ENCODE measurements at regions not wholly inside any gene's neighbourhood (a gene's known extent, or its start where the extent isn't known, plus 50 kb on each side); places are given as distances from the start of the nearest gene placed in this dataset.

- Mint-ChIP-seq H3K27me3 (ENCODE audit: unreplicated experiment) (peaks cover 7% of the 10 kb centered on the region), H3K27ac (ENCODE audit: unreplicated experiment) (no peak overlapping the region)
- DNase-seq (ENCODE audit: extremely low spot score, unreplicated experiment) = no peak
Measured at GRCh38 chr11:109940816-109941215, 152.4 kb upstream of the ZC3H12C start.

GRCh38 chr11:109945626-109946321 is 147.4 kb upstream of the ZC3H12C start:
- H3K9me3 Mint-ChIP-seq (ENCODE audit: unreplicated experiment) = no peaks in the 10 kb centered on the region
- no peak for DNase-seq (ENCODE audit: extremely low spot score, unreplicated experiment)
- H3K4me1 Mint-ChIP-seq (ENCODE audit: unreplicated experiment) = peaks cover 10% of the 10 kb centered on the region
- peaks cover 7% of the 10 kb centered on the region for H3K27me3 Mint-ChIP-seq (ENCODE audit: unreplicated experiment)
- TF ChIP-seq CTCF (IDR thresholded peaks at IDR 0.05) = no peak
- peak overlapping the region; percentile 66 for H3K4me3 Mint-ChIP-seq (ENCODE audit: unreplicated experiment)
- H3K36me3 Mint-ChIP-seq (ENCODE audit: unreplicated experiment) = no peaks in the 10 kb centered on the region
- no peak overlapping the region for H3K27ac Mint-ChIP-seq (ENCODE audit: unreplicated experiment)

More at GRCh38 chr11:109940816-109941215, 152.4 kb upstream of the ZC3H12C start:
- peaks cover under 1% of the 10 kb centered on the region for H3K4me1 Mint-ChIP-seq (ENCODE audit: unreplicated experiment)
- H3K4me3 Mint-ChIP-seq (ENCODE audit: unreplicated experiment) = no peak overlapping the region
- no peak for TF ChIP-seq CTCF (IDR thresholded peaks at IDR 0.05)
- H3K9me3 Mint-ChIP-seq (ENCODE audit: unreplicated experiment) = no peaks in the 10 kb centered on the region
- H3K36me3 Mint-ChIP-seq (ENCODE audit: unreplicated experiment) = no peaks in the 10 kb centered on the region

- peak; percentile 92 for DNase-seq (ENCODE audit: extremely low spot score, unreplicated experiment)
- Mint-ChIP-seq H3K4me3 (ENCODE audit: unreplicated experiment) (peak overlapping the region; percentile 66), H3K9me3 (ENCODE audit: unreplicated experiment) (no peaks in the 10 kb centered on the region), H3K36me3 (ENCODE audit: unreplicated experiment) (no peaks in the 10 kb centered on the region), H3K27me3 (ENCODE audit: unreplicated experiment) (peaks cover 7% of the 10 kb centered on the region), H3K4me1 (ENCODE audit: unreplicated experiment) (peaks cover 10% of the 10 kb centered on the region), H3K27ac (ENCODE audit: unreplicated experiment) (peak overlapping the region; percentile 91)
- peak; percentile 97 for TF ChIP-seq CTCF (IDR thresholded peaks at IDR 0.05)
Measured at GRCh38 chr11:109946322-109946846, 146.8 kb upstream of the ZC3H12C start.

- H3K4me3 Mint-ChIP-seq (ENCODE audit: unreplicated experiment) = no peak overlapping the region
- no peak for TF ChIP-seq CTCF (IDR thresholded peaks at IDR 0.05)
- H3K27me3 Mint-ChIP-seq (ENCODE audit: unreplicated experiment) = no peaks in the 10 kb centered on the region
- no peak for DNase-seq (ENCODE audit: extremely low spot score, unreplicated experiment)
- peaks cover 5% of the 10 kb centered on the region for H3K4me1 Mint-ChIP-seq (ENCODE audit: unreplicated experiment)
- H3K9me3 Mint-ChIP-seq (ENCODE audit: unreplicated experiment) = no peaks in the 10 kb centered on the region
- no peaks in the 10 kb centered on the region for H3K36me3 Mint-ChIP-seq (ENCODE audit: unreplicated experiment)
- no peak overlapping the region for H3K27ac Mint-ChIP-seq (ENCODE audit: unreplicated experiment)
Measured at GRCh38 chr11:109954534-109954933, 138.7 kb upstream of the ZC3H12C start.

DNA sequence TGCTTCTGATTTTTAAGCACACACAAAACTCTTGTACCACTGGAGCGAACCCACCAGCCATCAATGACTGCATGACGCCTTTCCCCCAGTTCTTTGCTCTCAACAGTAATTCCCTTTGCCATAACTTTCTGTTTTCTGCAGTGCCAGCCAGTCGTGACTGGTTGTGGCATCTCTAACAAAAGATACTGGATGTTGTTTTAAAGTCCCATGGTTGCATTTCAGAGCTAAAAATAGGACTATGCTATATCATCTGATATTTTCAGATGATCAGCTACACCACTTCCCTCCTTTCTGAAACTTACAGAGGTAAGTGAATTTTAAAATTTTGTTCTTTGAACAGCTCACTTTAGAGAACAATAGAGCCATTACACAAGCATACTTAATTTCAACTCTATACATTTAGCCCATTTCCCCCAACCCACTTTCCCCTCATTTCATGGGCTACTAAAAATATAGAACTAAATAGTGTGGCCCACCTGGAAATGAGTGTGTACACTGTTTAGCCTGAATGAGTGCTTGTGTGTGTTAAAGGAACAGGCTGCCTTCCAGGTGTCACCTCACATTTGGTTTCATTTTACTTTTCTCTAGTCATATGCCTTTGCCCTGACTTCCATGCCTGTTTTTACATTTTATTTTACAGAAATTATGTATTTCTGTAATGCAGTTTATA is 136.9 kb upstream of the ZC3H12C start:
- Mint-ChIP-seq H3K36me3 (ENCODE audit: unreplicated experiment) (no peaks in the 10 kb centered on the region), H3K27me3 (ENCODE audit: unreplicated experiment) (no peaks in the 10 kb centered on the region), H3K27ac (ENCODE audit: unreplicated experiment) (no peak overlapping the region), H3K9me3 (ENCODE audit: unreplicated experiment) (no peaks in the 10 kb centered on the region), H3K4me1 (ENCODE audit: unreplicated experiment) (peaks cover 5% of the 10 kb centered on the region), H3K4me3 (ENCODE audit: unreplicated experiment) (no peak overlapping the region)
- no peak for TF ChIP-seq CTCF (IDR thresholded peaks at IDR 0.05)
- DNase-seq (ENCODE audit: extremely low spot score, unreplicated experiment) = no peak

Data from osteocyte (in vitro differentiated cells).